ENCODE measurements at regions not wholly inside any gene's neighbourhood (a gene's known extent, or its start where the extent isn't known, plus 50 kb on each side); places are given as distances from the start of the nearest gene placed in this dataset.
"Not testable (repeated sequence)": the region's sequence is repeated elsewhere in the genome, so short reads cannot be mapped to it uniquely, and the experiment has no call there.

DNA sequence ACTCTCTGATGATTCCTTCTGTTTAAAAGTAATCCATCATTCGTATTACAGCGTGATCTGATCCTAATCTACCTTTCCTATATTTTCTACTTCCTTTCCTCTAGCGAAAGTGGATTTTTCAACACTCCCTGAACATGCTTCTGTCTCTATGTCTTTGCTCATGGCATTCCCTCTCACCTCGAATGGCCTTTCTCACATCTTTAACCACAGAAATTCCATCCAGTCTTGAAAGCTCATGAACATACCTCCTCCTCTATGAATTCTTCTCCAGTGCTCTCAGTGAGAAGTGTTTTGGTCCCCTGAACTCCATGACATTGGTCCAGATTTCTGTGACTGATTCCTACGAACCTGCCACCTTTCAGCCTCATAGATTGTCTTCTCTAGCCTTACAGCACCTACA, 323.2 kb downstream of the RAD51AP2 start:
- Histone ChIP-seq H2AFZ (ENCODE audit: control insufficient read depth, low read length) (no peak overlapping the region), H3K4me1 (ENCODE audit: control insufficient read depth, extremely low read depth, insufficient read depth, low read length) (no peaks in the 10 kb centered on the region), H3K27me3 (ENCODE audit: control insufficient read depth, extremely low read depth, insufficient read depth, low read length) (no peaks in the 10 kb centered on the region), H3K9me3 (ENCODE audit: control insufficient read depth, low read depth, low read length) (no peaks in the 10 kb centered on the region), H3K4me2 (ENCODE audit: control insufficient read depth, extremely low read depth, insufficient read depth, low read depth, low read length) (no peak overlapping the region), H3K36me3 (ENCODE audit: control insufficient read depth in 2 of 2, extremely low read depth in 1 of 2, insufficient read depth in 2 of 2, low read length in 2 of 2) (no peaks in the 10 kb centered on the region), H4K20me1 (ENCODE audit: control insufficient read depth, extremely low read depth, insufficient read depth, low read length) (no peaks in the 10 kb centered on the region), H3K79me2 (ENCODE audit: control insufficient read depth, insufficient read depth, low read length) (no peaks in the 10 kb centered on the region), H3K9me1 (ENCODE audit: control insufficient read depth, extremely low read depth, insufficient read depth, low read length) (no peaks in the 10 kb centered on the region), H3K4me3 (ENCODE audit: control insufficient read depth in 2 of 3, extremely low read depth in 1 of 3, insufficient read depth in 2 of 3, low read depth in 1 of 3, low read length in 3 of 3) (no peak overlapping the region), H3K9ac (ENCODE audit: control insufficient read depth, extremely low read depth, insufficient read depth, low read length) (no peak overlapping the region), H3K27ac (ENCODE audit: control insufficient read depth, insufficient read depth, low read length) (no peak overlapping the region)
- dilution Hi-C loops (cut with MboI; ENCODE audit: extremely low pct_ligation_motif_present, low sequenced_read_pairs), result no loop called here
- no peak for TF ChIP-seq EZH2 (IDR thresholded peaks at IDR 0.05; ENCODE audit: low read length)
- TF ChIP-seq, protein P1, sequence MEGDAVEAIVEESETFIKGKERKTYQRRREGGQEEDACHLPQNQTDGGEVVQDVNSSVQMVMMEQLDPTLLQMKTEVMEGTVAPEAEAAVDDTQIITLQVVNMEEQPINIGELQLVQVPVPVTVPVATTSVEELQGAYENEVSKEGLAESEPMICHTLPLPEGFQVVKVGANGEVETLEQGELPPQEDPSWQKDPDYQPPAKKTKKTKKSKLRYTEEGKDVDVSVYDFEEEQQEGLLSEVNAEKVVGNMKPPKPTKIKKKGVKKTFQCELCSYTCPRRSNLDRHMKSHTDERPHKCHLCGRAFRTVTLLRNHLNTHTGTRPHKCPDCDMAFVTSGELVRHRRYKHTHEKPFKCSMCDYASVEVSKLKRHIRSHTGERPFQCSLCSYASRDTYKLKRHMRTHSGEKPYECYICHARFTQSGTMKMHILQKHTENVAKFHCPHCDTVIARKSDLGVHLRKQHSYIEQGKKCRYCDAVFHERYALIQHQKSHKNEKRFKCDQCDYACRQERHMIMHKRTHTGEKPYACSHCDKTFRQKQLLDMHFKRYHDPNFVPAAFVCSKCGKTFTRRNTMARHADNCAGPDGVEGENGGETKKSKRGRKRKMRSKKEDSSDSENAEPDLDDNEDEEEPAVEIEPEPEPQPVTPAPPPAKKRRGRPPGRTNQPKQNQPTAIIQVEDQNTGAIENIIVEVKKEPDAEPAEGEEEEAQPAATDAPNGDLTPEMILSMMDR (optimal IDR thresholded peaks at IDR 0.05 in 1 of 3, IDR thresholded peaks at IDR 0.05 in 1 of 3, conservative IDR thresholded peaks at IDR 0.05 in 1 of 3; ENCODE audit: extremely low read depth in 1 of 3, insufficient read depth in 2 of 3, low read length in 3 of 3), result no peak
- DNase-seq (ENCODE audit: low read depth, low spot score) (no peak), FAIRE-seq (no peak)

DNA sequence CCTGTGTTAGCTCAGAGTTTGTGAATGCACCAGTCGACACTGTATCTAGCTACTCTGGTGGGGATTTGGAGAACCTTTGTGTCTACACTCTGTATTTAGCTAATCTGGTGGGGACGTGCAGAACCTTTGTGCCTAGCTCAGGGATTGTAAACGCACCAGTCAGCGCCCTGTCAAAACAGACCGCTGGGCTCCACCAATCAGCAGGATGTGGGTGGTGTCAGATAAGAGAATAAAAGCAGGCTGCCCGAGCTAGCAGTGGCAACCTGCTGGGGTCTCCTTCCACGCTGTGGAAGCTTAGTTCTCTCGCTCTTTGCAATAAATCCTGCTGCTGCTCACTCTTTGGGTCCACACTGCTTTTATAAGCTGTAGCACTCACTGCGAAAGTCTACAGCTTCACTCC, 324.2 kb downstream of the RAD51AP2 start:
- DNase-seq (ENCODE audit: low read depth, low spot score), result no peak
- H3K27me3 ChIP-seq (ENCODE audit: control insufficient read depth, extremely low read depth, insufficient read depth, low read length), result no peaks in the 10 kb centered on the region
- H4K20me1 ChIP-seq (ENCODE audit: control insufficient read depth, extremely low read depth, insufficient read depth, low read length), result no peaks in the 10 kb centered on the region
- H3K9ac ChIP-seq (ENCODE audit: control insufficient read depth, extremely low read depth, insufficient read depth, low read length), result no peak overlapping the region
- H3K27ac ChIP-seq (ENCODE audit: control insufficient read depth, insufficient read depth, low read length), result no peak overlapping the region
- no peaks in the 10 kb centered on the region for H3K9me1 ChIP-seq (ENCODE audit: control insufficient read depth, extremely low read depth, insufficient read depth, low read length)
- dilution Hi-C loops (cut with MboI; ENCODE audit: extremely low pct_ligation_motif_present, low sequenced_read_pairs), result no loop called here
- H3K4me3 ChIP-seq (ENCODE audit: control insufficient read depth in 2 of 3, extremely low read depth in 1 of 3, insufficient read depth in 2 of 3, low read depth in 1 of 3, low read length in 3 of 3), result no peak overlapping the region
- no peak for TF ChIP-seq EZH2 (IDR thresholded peaks at IDR 0.05; ENCODE audit: low read length)
- TF ChIP-seq, protein P1 (optimal IDR thresholded peaks at IDR 0.05 in 1 of 3, IDR thresholded peaks at IDR 0.05 in 1 of 3, conservative IDR thresholded peaks at IDR 0.05 in 1 of 3; ENCODE audit: extremely low read depth in 1 of 3, insufficient read depth in 2 of 3, low read length in 3 of 3), result no peak
- H3K4me2 ChIP-seq (ENCODE audit: control insufficient read depth, extremely low read depth, insufficient read depth, low read depth, low read length), result no peak overlapping the region
- H3K9me3 ChIP-seq (ENCODE audit: control insufficient read depth, low read depth, low read length), result no peaks in the 10 kb centered on the region
- H3K79me2 ChIP-seq (ENCODE audit: control insufficient read depth, insufficient read depth, low read length), result no peaks in the 10 kb centered on the region
- no peaks in the 10 kb centered on the region for H3K36me3 ChIP-seq (ENCODE audit: control insufficient read depth in 2 of 2, extremely low read depth in 1 of 2, insufficient read depth in 2 of 2, low read length in 2 of 2)
- no peak overlapping the region for H2AFZ ChIP-seq (ENCODE audit: control insufficient read depth, low read length)
- no peak for FAIRE-seq
- H3K4me1 ChIP-seq (ENCODE audit: control insufficient read depth, extremely low read depth, insufficient read depth, low read length), result no peaks in the 10 kb centered on the region

DNA sequence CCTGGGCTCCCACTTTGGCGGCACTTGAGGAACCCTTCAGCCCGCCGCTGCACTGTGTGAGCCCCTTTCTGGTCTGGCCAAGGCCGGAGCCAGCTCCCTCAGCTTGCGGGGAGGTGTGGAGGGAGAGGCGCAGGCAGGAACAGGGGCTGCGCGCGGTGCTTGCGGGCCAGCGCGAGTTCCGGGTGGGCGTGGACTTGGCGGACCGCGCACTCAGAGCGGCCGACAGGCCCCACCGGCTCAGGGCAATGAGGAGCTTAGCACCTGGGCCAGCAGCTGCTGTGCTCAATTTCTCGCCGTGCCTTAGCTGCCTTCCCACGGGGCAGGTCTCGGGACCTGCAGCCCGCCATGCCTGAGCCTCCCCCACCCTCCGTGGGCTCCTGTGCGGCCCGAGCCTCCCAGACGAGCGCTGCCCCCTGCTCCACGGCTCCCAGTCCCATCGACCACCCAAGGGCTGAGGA, 324.8 kb downstream of the RAD51AP2 start:
- H3K27me3 ChIP-seq (ENCODE audit: control insufficient read depth, extremely low read depth, insufficient read depth, low read length); H3K27ac ChIP-seq (ENCODE audit: control insufficient read depth, insufficient read depth, low read length); H2AFZ ChIP-seq (ENCODE audit: control insufficient read depth, low read length); DNase-seq (ENCODE audit: low read depth, low spot score); H3K4me3 ChIP-seq (ENCODE audit: control insufficient read depth in 2 of 3, extremely low read depth in 1 of 3, insufficient read depth in 2 of 3, low read depth in 1 of 3, low read length in 3 of 3); H3K4me2 ChIP-seq (ENCODE audit: control insufficient read depth, extremely low read depth, insufficient read depth, low read depth, low read length); H3K4me1 ChIP-seq (ENCODE audit: control insufficient read depth, extremely low read depth, insufficient read depth, low read length); FAIRE-seq; H3K9me3 ChIP-seq (ENCODE audit: control insufficient read depth, low read depth, low read length); H3K9me1 ChIP-seq (ENCODE audit: control insufficient read depth, extremely low read depth, insufficient read depth, low read length); dilution Hi-C loops (cut with MboI; ENCODE audit: extremely low pct_ligation_motif_present, low sequenced_read_pairs); H3K36me3 ChIP-seq (ENCODE audit: control insufficient read depth in 2 of 2, extremely low read depth in 1 of 2, insufficient read depth in 2 of 2, low read length in 2 of 2); H3K79me2 ChIP-seq (ENCODE audit: control insufficient read depth, insufficient read depth, low read length); H4K20me1 ChIP-seq (ENCODE audit: control insufficient read depth, extremely low read depth, insufficient read depth, low read length); H3K9ac ChIP-seq (ENCODE audit: control insufficient read depth, extremely low read depth, insufficient read depth, low read length): not testable (repeated sequence)
